K562 (cell line): ENCODE measurements at regions not wholly inside any gene's neighbourhood (a gene's known extent, or its start where the extent isn't known, plus 50 kb on each side); places are given as distances from the start of the nearest gene placed in this dataset.

Experiments
- ATAC-seq: fragments of 200-7000 bp; cut with Tn5 transposase; 3 replicates; pipeline ENCODE4 v1.9.1; 2020; ENCODE audit warnings: moderate library complexity
- BruUV-seq: library from RNA; stranded (reverse); fragments of 400-500 nt; replicated peaks from 2 replicates; lab custom pipeline; 2021; lab: Mats Ljungman, UMichigan
- CTCF ChIA-PET: fragments of 300-600 bp; formaldehyde crosslinking; extraction: SDS; loops from one replicate; lab custom pipeline; 2021; ENCODE audit warnings: low intra/inter-chr PET ratio; lab: Yijun Ruan, JAX
- POLR2A ChIA-PET: fragments of 300-600, 350-650 bp; sonication (Branson Sonifier 250); formaldehyde crosslinking; extraction: SDS; loops from one replicate; lab custom pipeline; 2021; ENCODE audit warnings: antibody characterized with exemption, inconsistent platforms; lab: Yijun Ruan, JAX
- DNase-seq, 4 experiments: peaks; one replicate each; pipeline versions ENCODE4 v3.0.0 to v3.0.0-alpha.2; 2011 to 2018; ENCODE audit warnings: low spot score in 3 of 4, mixed read lengths in 3 of 4; ENCODE audit errors: extremely low read depth in 1 of 4
- FAIRE-seq: peaks from 2 replicates; lab custom pipeline; 2011; peaks lifted over from hg19 to GRCh38; lab: Jason Lieb, UNC
- H2AFZ ChIP-seq: 2 replicates; pipeline ENCODE4 v1.6.0; 2011; ENCODE audit warnings: low read depth, low read length, control low read depth, inconsistent platforms
- H3K27ac ChIP-seq: fragments of 200-600 bp; 3 replicates; pipeline ENCODE4 v1.8.0; 2011; ENCODE audit warnings: low read depth, mild to moderate bottlenecking, control low read depth, inconsistent platforms, low read length, moderate library complexity, mixed read lengths; ENCODE audit errors: extremely low read depth
- H3K27me3 ChIP-seq, 2 experiments: fragments of 300-600 bp in 1 of 2; 2 replicates in 1 of 2; 3 replicates in 1 of 2; pipeline versions ENCODE4 v1.6.0 to v1.8.0; 2011; ENCODE audit warnings: inconsistent platforms in 2 of 2, low read length in 2 of 2, mild to moderate bottlenecking in 1 of 2, mixed read lengths in 1 of 2, moderate library complexity in 1 of 2; ENCODE audit not compliant: control insufficient read depth in 2 of 2, insufficient read depth in 2 of 2
- H3K36me3 ChIP-seq: fragments of 300-600 bp; 3 replicates; pipeline ENCODE4 v1.8.0; 2011; ENCODE audit warnings: mild to moderate bottlenecking, low read length, inconsistent platforms; ENCODE audit not compliant: control insufficient read depth, insufficient read depth
- H3K4me1 ChIP-seq, 2 experiments: fragments of 200-600 bp in 1 of 2; replicated peaks in 1 of 2; 2 replicates in 1 of 2; 3 replicates in 1 of 2; pipeline versions ENCODE4 v1.5.1 to v1.8.0; 2011; ENCODE audit warnings: inconsistent platforms in 2 of 2, low read length in 2 of 2, mild to moderate bottlenecking in 1 of 2, mixed read lengths in 1 of 2, moderate library complexity in 1 of 2; ENCODE audit not compliant: control insufficient read depth in 2 of 2, insufficient read depth in 2 of 2
- H3K4me2 ChIP-seq: 2 replicates; pipeline ENCODE4 v1.6.1; 2011; ENCODE audit warnings: low read length, control low read depth, inconsistent platforms, mixed read lengths; ENCODE audit not compliant: insufficient read depth
- H3K4me3 ChIP-seq: fragments of 200-600 bp; sonication (generic), shearing (Covaris generic); 2 replicates; pipeline ENCODE4 v1.5.1; 2016; ENCODE audit warnings: control low read depth, inconsistent platforms
- H3K79me2 ChIP-seq: fragments of 200-600 bp; 3 replicates; pipeline ENCODE4 v1.8.0; 2011; ENCODE audit warnings: low read length, inconsistent platforms; ENCODE audit not compliant: control insufficient read depth, insufficient read depth
- H3K9ac ChIP-seq, 2 experiments: 2 replicates each; pipeline versions ENCODE4 v1.6.0 to v1.6.1; 2011; ENCODE audit warnings: low read depth in 2 of 2, low read length in 2 of 2, control low read depth in 1 of 2, inconsistent platforms in 1 of 2, mild to moderate bottlenecking in 1 of 2, mixed read lengths in 1 of 2; ENCODE audit not compliant: insufficient read depth in 1 of 2
- H3K9me1 ChIP-seq: one replicate; pipeline ENCODE4 v1.6.0; 2011; ENCODE audit warnings: inconsistent platforms, mild to moderate bottlenecking, low read length, moderate library complexity; ENCODE audit not compliant: control insufficient read depth, insufficient read depth
- H3K9me3 ChIP-seq: replicated peaks from 2 replicates; pipeline ENCODE4 v1.5.1; 2011; ENCODE audit warnings: low read depth, low read length, inconsistent platforms; ENCODE audit not compliant: control insufficient read depth, insufficient read depth
- H4K20me1 ChIP-seq: replicated peaks from 2 replicates; pipeline ENCODE4 v1.6.1; 2011; ENCODE audit warnings: low read length, inconsistent platforms, mixed read lengths; ENCODE audit not compliant: control insufficient read depth, insufficient read depth
- C11orf30 ChIP-seq: fragments of 450-650 bp; IDR thresholded peaks from 2 replicates; pipeline ENCODE4 v1.6.1; 2016; ENCODE audit warnings: low read depth, mild to moderate bottlenecking
- MAFG ChIP-seq: fragments of 450-650 bp; conservative IDR thresholded peaks from 2 replicates; pipeline ENCODE4 v1.6.1; 2016; ENCODE audit warnings: missing genetic modification characterization, missing compliant biosample characterization
- ZNF174 ChIP-seq: fragments of 250-450 bp; sonication (Bioruptor Pico); IDR thresholded peaks from 2 replicates; pipeline ENCODE4 v1.4.0; 2020; ENCODE audit warnings: mild to moderate bottlenecking
- ZNF316 ChIP-seq: fragments of 450-650 bp; IDR thresholded peaks from 2 replicates; pipeline ENCODE4 v1.6.1; 2016
- WGBS: fragments of 100-300 bp; shearing (Covaris generic); methylation state at CpG from one replicate; pipeline ENCODE4 v1.1.6; 2016; ENCODE audit warnings: low coverage, mixed read lengths; ENCODE audit not compliant: insufficient coverage; ENCODE audit errors: missing lambda C conversion rate; 5-methylcytosine and 5-hydroxymethylcytosine counted together
- in situ Hi-C: fragments of 300-500 bp; cut with MboI; formaldehyde crosslinking; loops from 4 replicates; pipeline ENCODE4 v1.15.0; 2018; ENCODE audit warnings: inconsistent platforms, mixed read lengths
- intact Hi-C: fragments of 100-400 bp; cut with micrococcal nuclease; formaldehyde crosslinking; loops from 2 replicates; pipeline ENCODE4 v1.14.2; 2022
- TF ChIP-seq, protein P1 (sequence below): fragments of 450-650 bp; IDR thresholded peaks from 2 replicates; pipeline ENCODE4 v1.6.1; 2014; ENCODE audit warnings: low read depth, mild to moderate bottlenecking, moderate library complexity, borderline replicate concordance

DNA sequence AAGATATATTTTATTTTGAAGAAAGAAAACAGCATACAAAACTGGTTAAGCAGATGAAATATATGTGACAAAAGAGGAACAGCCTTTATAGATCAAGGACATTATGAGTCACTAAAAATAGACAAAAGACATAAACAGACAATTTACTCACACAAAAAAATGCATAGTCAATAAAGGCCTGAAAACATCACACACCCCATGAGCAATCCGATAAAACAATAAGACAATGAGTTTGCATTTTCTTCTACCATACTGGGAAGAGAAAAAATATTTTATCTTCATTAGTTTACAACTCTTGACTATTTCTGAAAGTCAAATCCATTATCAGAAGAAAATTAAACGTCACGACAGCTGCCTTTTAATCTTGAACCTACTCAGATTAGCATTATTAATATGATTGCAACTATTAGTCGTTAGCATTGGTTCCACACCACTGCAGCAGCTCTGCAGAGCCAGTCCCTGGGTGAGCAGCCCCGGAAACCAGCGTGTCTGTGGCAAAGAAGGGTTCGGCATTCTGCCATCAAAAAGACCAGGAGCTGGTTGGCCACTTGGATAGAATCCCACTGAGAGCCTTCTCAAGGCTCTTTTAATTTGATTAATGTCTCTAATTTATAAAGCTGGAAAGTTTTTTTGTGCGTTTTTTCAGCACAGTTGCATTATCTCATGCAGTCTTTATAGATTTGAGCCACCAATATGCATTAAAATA is 305.4 kb upstream of the SHH start:
- Histone ChIP-seq H3K79me2 (no peaks in the 10 kb centered on the region), H3K9ac (no peak overlapping the region), H3K4me3 (no peak overlapping the region), H3K27ac (no peak overlapping the region), H3K36me3 (no peaks in the 10 kb centered on the region), H3K4me2 (no peak overlapping the region), H4K20me1 (0 out of 2 replicates have a peak, but pooled peaks cover 3% of the 10 kb centered on the region), H3K4me1 (peaks cover 0 to 3% of the 10 kb centered on the region in 2 experiments; a peak in 1 of 5 replicates), H3K27me3 (peaks cover 8 to 47% of the 10 kb centered on the region in 2 experiments; a peak in 4 of 5 replicates), H2AFZ (no peak overlapping the region), H3K9me1 (no peaks in the 10 kb centered on the region), H3K9me3 (no peaks in the 10 kb centered on the region)
- intact Hi-C loops (no loop called here), in situ Hi-C loops (no loop called here)
- BruUV-seq, result no TSS peak
- ATAC-seq, result no peak
- ChIA-PET POLR2A (interaction anchor here (0.6 to 1.5 kb wide), 4 partner anchors 10 to 259 kb away, joined by 3 to 5 read pairs (median 3); no protein-coding TSS in a partner anchor), CTCF (no interaction called here)
- peak; percentile 52 for FAIRE-seq
- TF ChIP-seq ZNF316, result peak; percentile 58
- TF ChIP-seq, protein P1, sequence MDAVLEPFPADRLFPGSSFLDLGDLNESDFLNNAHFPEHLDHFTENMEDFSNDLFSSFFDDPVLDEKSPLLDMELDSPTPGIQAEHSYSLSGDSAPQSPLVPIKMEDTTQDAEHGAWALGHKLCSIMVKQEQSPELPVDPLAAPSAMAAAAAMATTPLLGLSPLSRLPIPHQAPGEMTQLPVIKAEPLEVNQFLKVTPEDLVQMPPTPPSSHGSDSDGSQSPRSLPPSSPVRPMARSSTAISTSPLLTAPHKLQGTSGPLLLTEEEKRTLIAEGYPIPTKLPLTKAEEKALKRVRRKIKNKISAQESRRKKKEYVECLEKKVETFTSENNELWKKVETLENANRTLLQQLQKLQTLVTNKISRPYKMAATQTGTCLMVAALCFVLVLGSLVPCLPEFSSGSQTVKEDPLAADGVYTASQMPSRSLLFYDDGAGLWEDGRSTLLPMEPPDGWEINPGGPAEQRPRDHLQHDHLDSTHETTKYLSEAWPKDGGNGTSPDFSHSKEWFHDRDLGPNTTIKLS, result no peak
- TF ChIP-seq MAFG, result peak; percentile 85
- no peak for TF ChIP-seq ZNF174 (CRISPR knock-in tag)
- 0 out of 2 replicates have a peak, but pooled peaks have one; percentile 39 for TF ChIP-seq C11orf30
- no peak for DNase-seq
- under 1% methylated on average over 8 of the region's 8 CpGs for WGBS
